GM18951 (cell line): ENCODE measurements at regions not wholly inside any gene's neighbourhood (a gene's known extent, or its start where the extent isn't known, plus 50 kb on each side); places are given as distances from the start of the nearest gene placed in this dataset.
"Not testable (repeated sequence)": the region's sequence is repeated elsewhere in the genome, so short reads cannot be mapped to it uniquely, and the experiment has no call there.

Experiments used
- POLR2A ChIP-seq: IDR thresholded peaks from 4 replicates; pipeline ENCODE4 v1.6.1; 2011; ENCODE audit warnings: mild to moderate bottlenecking; ENCODE audit not compliant: insufficient read length, insufficient read depth; ENCODE audit errors: extremely low read depth
- in situ Hi-C: fragments of 300-500 bp; cut with MboI; formaldehyde crosslinking; loops from one replicate; pipeline ENCODE4 v1.12.0; 2022; ENCODE audit warnings: low sequenced_read_pairs, mixed read lengths, inconsistent platforms; ENCODE audit not compliant: unreplicated experiment

DNA sequence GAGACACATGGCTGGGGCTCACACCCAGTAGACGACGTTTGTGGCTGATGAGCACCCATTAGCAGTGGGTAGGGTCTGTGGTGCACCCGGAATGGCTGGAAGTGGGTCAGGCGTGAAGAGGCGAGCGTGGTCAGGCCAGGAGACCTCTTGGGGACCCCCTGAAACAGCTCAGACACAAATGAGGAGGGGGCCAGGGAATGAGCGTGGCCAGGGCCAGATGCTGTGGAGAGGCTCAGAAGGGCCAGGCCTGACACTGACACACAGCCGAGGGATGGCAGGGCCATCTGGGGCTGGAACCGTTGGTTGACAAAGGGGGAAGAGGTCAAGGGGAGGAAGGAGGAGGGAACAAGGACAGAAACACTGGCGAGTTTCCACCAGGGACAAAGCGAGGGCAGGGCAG is 162.8 kb downstream of the SHANK2 start:
- no peak for TF ChIP-seq POLR2A
- in situ Hi-C loops = no loop called here

DNA sequence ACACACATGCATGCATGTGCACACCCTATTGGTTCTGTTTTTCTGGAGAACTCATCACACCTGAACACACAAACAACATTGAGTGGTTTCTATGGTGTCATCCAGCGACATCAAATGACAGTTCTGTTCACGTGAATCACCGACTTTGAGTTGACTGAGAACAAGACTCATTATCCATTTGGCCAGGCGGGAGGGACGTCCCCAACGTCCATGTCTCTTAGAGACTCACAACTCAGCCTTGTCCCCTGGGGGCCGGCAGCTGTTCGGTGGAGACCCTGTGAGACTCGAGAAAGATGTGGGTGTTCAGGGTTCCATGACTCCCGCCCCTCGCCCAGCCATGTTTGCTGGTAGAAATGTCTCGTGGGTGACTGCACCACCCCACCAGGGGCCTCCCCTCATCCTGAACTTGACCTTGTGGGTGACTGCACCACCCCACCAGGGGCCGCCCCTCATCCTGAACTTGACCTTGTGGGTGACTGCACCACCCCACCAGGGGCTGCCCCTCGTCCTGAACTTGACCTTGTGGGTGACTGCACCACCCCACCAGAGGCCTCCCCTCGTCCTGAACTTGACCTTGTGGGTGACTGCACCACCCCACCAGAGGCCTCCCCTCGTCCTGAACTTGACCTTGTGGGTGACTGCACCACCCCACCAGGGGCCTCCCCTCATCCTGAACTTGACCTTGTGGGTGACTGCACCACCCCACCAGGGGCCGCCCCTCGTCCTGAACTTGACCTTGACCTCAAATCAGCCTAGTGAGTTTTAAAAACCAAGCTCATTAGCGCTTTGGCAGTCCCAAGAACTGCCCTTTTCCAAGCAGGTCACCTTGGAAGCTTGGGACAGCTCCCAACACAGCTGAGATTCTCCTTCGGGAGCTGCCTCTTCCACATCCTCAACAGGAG is 163.8 kb downstream of the SHANK2 start:
- in situ Hi-C loops = not testable (repeated sequence)

DNA sequence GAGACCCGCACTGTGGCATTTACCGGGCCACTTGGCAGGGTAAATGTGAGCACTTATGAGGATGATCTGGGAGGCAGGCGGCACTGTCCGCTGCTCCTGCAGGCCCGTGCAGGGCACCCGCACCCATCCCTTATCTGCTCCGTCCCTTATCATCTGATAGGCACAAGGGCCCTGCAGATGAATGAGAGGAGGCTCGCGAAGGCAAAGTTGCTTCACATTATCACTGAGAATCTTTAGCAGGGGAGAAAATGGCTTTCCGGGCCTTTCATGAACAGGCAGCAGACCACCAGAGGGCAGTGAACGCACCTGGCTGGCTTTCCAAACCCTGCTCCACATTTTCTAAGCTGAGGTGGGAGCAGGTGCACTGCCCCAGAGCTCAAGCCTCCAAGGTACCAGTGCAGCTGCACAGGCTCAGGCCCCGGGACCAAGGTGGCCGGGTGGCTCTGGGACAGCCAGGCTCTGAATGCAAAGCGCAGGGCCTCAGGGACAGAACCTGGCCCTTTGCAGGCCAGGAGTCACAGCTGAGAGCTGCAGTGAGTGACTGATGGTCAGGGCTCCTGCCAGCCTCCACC is 165.6 kb downstream of the SHANK2 start:
- in situ Hi-C loops = no loop called here
- no peak for TF ChIP-seq POLR2A

DNA sequence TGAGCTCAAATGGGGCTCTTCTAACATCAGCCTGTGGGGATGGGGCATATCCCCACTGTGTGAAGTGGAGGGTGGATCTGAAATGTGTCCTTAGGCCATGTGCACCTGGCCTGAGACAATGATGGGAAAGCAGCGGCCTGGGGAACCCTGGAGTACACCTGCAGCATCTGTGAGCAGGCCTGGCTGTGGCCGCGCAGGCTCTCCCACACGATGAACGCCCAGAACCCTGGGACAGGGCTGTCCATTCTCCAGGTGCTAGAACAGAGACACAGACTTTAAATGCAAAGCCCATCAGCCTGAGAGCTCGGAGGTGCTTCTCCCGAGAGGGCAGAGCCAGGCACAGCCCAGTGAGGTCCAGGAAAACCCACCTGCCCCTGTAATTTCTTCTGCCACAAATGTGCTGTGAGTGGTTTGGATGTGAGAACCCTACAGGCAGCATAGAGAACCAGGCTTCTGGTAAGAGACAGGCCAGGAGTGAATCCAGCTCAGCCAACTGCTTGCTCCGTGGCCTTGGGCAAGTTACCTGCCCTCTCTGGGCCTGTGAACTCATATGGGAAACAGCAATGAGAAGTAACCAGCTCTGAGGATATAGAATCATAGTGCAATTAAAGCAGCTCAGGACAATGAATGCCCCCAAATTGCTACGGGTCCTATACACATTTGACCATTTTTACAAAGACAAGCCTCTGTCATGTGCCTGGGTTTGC is 167.9 kb downstream of the SHANK2 start:
- no peak for TF ChIP-seq POLR2A
- in situ Hi-C loops = no loop called here

DNA sequence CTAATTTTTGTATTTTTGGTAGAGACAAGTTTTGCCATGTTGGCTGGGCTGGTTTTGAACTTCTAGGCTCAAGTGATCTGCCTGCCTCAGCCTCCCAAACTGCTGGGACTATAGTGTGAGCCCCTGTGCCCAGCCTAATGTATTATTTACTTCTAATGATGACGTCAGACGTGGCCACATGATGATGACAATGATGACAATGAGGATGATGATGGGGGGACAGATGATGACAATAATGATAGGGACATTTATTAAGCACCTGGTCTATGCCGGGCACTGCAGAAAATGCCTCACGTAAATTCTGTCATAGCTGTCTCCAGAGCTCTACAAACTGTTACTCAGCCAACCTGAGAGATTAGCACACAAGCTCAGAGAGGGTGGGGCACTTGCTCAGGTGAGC is 169.3 kb downstream of the SHANK2 start:
- no peak for TF ChIP-seq POLR2A
- in situ Hi-C loops = no loop called here

DNA sequence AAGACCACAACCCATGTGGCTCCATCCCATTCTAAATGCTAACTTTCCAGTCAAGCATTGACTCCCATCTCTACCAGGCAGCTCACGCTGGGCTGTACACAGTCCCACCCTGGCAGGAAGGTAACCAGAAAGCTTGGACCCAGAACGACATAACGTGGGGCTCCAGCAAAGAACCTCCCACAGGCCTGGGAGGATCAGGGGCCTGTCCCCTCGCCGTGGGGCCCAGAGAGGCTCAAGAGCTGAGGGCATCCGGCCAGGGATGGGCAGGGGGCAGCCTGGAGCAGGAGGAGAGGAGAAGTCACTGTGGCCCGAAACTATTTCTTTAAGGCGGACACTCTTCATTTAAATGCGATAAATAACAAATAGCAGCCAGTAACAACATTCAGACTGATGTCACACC is 169.9 kb downstream of the SHANK2 start:
- in situ Hi-C loops = no loop called here
- no peak for TF ChIP-seq POLR2A

DNA sequence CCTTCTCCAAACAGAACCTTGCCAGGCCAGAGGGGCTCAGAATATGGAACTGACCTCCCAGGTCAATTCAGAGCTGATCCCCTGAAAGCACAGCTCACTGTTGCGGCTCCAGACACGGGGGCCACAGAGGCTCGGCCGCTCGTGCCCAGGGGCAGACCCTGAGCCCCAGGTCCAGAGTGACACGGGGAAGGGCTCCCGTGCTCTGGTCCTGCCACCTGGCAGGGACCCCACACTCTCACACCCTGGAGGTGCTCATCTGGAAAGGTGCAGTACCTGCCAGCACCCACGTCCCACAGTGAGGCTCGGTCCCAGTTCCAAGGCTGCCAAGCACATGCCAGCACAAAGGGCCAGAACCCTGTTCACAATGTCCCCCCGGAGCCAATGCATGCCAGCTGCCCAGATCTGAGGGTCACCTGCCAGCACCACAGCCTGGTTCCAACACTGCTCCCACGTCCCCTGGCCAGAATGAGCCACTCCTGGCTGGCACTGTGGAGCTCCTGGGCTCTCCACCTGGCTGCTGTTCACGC is 170.6 kb downstream of the SHANK2 start:
- no peak for TF ChIP-seq POLR2A
- in situ Hi-C loops = no loop called here

DNA sequence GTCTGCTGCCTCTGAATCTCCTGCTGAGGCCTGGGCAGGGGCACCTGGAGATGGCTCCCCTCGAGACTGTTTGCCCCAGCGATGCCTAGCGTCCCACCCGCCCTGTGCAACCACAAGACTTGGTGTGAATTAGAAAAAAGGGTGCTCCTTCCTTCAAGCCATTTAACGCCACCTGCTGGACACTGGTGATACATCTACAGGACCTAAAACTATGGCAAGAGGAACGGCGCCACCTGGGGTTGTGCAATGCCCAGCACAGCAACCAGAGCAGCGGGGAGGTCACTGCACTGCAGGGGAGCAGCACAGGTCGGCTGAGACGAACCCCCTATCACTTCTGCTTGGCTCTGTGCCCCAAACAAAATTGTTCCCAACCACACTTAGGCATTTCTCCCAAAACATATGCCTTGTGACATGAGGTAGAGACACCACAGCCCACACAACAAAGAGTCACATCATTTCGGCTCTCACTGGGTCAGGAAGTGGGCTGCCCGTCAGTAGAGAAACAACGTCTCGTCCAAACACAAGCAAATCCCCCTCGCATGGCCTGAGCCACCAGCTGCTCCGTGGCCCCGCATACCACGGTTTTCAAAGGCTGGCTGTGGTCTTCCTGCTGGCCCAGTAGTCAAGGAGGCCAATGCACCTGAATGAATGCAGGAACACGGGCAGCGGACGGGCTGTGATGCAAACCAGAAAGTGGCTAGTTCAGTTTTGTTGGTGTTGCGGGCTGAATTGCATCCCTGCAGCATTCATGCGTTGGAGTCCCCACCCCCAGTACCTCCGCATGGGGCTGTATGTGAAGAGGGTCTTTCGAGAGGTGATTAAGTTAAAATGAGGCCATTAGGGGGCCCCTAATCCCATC is 171.9 kb downstream of the SHANK2 start:
- in situ Hi-C loops = no loop called here

DNA sequence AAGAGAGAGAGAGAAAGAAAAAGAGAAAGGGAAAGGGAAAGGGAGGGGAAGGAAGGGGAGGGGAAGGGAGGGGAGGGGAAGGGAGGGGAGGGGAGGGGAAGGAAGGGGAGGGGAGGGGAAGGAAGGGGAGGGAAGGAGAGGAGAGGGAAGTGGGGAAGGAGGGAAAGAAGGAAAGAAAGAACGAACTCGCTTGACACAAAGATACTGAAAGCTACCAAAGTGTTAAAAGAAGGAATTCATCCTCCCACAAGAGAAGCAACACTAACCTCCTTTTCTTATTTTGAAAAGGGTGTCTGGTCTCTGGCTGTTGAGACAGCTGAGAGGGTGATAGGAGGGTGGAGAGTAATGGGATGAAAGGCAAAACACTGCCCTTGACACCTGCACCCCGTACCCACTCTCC is 172.6 kb downstream of the SHANK2 start:
- TF ChIP-seq POLR2A = no peak
- in situ Hi-C loops = no loop called here

More for the DNA sequence above, 171.9 kb downstream of the SHANK2 start:
- no peak for TF ChIP-seq POLR2A

DNA sequence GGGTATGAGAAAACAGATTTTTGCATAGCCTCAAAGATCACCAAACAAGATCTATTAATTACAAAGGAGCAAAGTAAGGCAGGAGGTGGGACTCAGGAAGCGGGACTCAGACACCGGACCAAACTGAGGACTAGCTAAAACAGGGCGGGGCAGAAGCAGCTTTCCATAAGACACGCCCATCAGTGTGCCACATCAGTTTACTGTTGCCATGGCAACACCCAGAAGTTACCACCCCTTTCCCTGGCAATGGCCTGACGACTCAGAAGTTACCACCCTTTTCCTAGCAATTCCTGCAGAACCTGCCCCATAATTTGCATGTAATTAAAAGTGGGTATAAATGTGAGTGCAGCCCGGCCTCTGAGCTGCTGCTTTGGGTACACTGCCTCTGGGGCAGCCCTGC is 173.9 kb downstream of the SHANK2 start:
- no peak for TF ChIP-seq POLR2A
- in situ Hi-C loops = no loop called here

DNA sequence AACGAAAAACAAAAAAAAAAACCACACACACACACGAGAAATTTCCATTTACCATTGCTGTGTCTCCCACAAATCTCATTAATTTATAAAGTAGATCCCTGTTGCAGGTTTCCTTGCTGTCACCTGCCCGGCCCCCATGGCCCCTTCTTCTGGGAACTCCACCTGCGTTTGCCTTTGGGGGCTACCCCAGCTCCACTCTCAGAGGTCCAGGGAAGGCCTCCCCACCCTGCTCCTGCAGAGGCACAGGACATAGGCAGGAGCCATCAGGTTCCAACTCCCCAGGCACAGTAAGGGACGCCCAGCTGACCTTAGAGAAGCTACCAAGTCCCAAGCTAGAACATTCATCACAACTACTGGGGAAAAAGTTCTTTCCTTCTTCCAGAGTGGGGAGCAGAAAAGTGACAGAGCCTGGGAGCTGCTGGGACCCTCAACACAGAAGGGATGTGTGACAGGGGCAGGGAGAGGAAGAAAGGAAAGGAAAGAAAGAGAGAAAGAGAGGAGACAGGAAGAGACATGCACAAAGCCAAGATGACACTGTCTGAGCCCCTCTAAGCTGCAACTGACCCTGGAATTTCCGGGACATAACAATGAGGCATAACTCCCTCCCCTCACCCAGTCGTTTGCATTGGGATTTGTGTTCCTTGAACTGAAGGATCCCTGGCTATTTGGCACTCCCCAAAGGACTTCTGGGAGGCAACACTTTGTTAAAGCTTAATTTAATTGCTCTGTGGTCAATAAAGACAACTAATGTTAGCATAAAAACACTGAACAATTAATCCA is 175.7 kb downstream of the SHANK2 start:
- in situ Hi-C loops = no loop called here
- no peak for TF ChIP-seq POLR2A

DNA sequence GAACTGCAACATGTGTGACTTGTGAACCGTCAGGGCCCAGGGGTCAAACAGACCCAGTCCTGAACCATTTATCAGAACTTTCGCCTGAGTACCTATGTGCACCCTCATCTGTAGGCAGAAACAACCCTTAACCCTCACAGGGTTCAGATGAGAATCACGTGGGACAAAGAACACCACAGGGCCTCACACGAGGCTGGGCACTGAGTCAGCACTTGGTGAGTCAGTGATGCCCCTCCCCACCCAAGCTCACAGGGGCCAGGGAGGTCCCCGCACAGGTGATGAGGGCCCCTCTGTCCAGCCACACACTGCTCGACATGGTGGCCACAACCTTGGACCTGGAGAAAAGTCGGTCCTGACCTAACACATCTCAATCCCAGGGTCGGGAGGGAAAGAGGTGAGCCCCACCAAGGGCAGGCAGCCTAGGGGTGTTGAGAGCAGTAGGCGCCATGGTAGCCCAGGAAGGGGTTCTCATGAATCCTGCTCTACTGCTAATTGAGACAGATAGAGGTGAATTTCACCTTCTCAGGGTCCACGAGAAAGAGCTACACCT is 176.4 kb downstream of the SHANK2 start:
- no peak for TF ChIP-seq POLR2A
- in situ Hi-C loops = no loop called here

DNA sequence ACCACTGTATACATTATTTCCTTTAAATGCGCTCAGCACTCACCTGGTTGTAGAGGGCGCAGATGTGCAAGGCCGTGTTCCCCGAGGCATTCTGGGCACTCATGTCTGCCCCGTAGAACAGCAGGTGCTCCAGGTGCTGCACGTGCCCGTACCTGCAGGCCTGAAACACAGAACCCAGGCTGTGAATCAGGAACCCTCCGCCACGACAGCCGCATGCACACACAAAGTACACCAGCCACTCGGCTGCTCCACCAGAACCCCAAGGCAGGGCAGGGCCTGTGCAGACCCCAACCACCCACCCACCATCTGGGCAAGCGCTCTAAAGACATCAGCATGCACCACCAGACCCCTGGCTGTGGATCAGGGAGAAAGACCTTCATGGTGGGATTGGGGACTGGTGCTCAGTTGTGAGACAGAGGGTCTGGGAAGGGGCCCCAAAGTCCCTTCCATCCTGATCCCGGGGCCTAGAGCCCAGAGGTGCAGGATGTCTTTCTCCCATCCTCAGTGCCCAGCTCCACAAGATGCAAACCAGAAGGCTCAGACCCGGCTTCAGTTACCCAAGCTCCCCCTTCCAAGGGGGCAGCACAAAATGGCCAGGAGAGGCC is 177.2 kb downstream of the SHANK2 start:
- TF ChIP-seq POLR2A = no peak
- in situ Hi-C loops = no loop called here
